ENCODE measurements at regions not wholly inside any gene's neighbourhood (a gene's known extent, or its start where the extent isn't known, plus 50 kb on each side); places are given as distances from the start of the nearest gene placed in this dataset.

GRCh38 chr5:106699198-106699597, 971.5 kb downstream of the EFNA5 start:
- TF ChIP-seq ZNF791 (tag by site-specific recombination; IDR thresholded peaks at IDR 0.05) (no peak), ZNF654 (tag by site-specific recombination; IDR thresholded peaks at IDR 0.05; ENCODE audit: low read depth) (0 out of 2 replicates have a peak, but pooled peaks have one; percentile 21), ZNF221 (tag by site-specific recombination; IDR thresholded peaks at IDR 0.05; ENCODE audit: borderline replicate concordance) (no peak), ZSCAN23 (tag by site-specific recombination; IDR thresholded peaks at IDR 0.05) (no peak)
- CTCF ChIA-PET, result no interaction called here
- POLR2A ChIA-PET, result no interaction called here
- no peak overlapping the region for H3K4me3 ChIP-seq (ENCODE audit: low read depth, low read length)
- no peaks in the 10 kb centered on the region for H3K4me1 ChIP-seq (ENCODE audit: control insufficient read depth, insufficient read depth, low read length)
- no peaks in the 10 kb centered on the region for H3K9me3 ChIP-seq (ENCODE audit: control insufficient read depth, insufficient read depth, low read depth, low read length)
- H3K27ac ChIP-seq (ENCODE audit: extremely low read depth, low read depth, low read length), result no peak overlapping the region
- no peaks in the 10 kb centered on the region for H3K36me3 ChIP-seq (ENCODE audit: control insufficient read depth in 2 of 2, insufficient read depth in 1 of 2, low read length in 2 of 2)

- CTCF ChIA-PET, result no interaction called here
- Histone ChIP-seq H3K36me3 (ENCODE audit: control insufficient read depth in 2 of 2, insufficient read depth in 1 of 2, low read length in 2 of 2) (no peaks in the 10 kb centered on the region), H3K9me3 (ENCODE audit: control insufficient read depth, insufficient read depth, low read depth, low read length) (no peaks in the 10 kb centered on the region), H3K4me1 (ENCODE audit: control insufficient read depth, insufficient read depth, low read length) (no peaks in the 10 kb centered on the region), H3K4me3 (ENCODE audit: low read depth, low read length) (no peak overlapping the region), H3K27ac (ENCODE audit: extremely low read depth, low read depth, low read length) (no peak overlapping the region)
- POLR2A ChIA-PET, result no interaction called here
- TF ChIP-seq PRDM10 (tag by site-specific recombination; IDR thresholded peaks at IDR 0.05), result no peak
- no peak for TF ChIP-seq SP3 (tag by site-specific recombination; IDR thresholded peaks at IDR 0.05)
- no peak for TF ChIP-seq BCL6B (tag by site-specific recombination; IDR thresholded peaks at IDR 0.05)
- no peak for TF ChIP-seq ZNF544 (tag by site-specific recombination; IDR thresholded peaks at IDR 0.05)
- no peak for TF ChIP-seq ZNF221 (tag by site-specific recombination; IDR thresholded peaks at IDR 0.05; ENCODE audit: borderline replicate concordance)
- TF ChIP-seq PRDM6 (tag by site-specific recombination; IDR thresholded peaks at IDR 0.05), result no peak
- no peak for TF ChIP-seq ZSCAN30 (tag by site-specific recombination; IDR thresholded peaks at IDR 0.05)
- TF ChIP-seq ZNF175 (tag by site-specific recombination; IDR thresholded peaks at IDR 0.05), result no peak
- TF ChIP-seq ZBTB17 (tag by site-specific recombination; IDR thresholded peaks at IDR 0.05), result no peak
- TF ChIP-seq ZNF423 (tag by site-specific recombination; IDR thresholded peaks at IDR 0.05), result no peak
- no peak for TF ChIP-seq KLF1 (tag by site-specific recombination; IDR thresholded peaks at IDR 0.05)
- no peak for TF ChIP-seq INSM2 (tag by site-specific recombination; IDR thresholded peaks at IDR 0.05)
- no peak for TF ChIP-seq ZNF692 (tag by site-specific recombination; IDR thresholded peaks at IDR 0.05)
- TF ChIP-seq AEBP2 (tag by site-specific recombination; IDR thresholded peaks at IDR 0.05; ENCODE audit: borderline replicate concordance), result no peak
- no peak for TF ChIP-seq ZSCAN4 (tag by site-specific recombination; IDR thresholded peaks at IDR 0.05)
Measured at GRCh38 chr5:106698169-106698568, 972.6 kb downstream of the EFNA5 start.

All from HEK293 (cell line).